ENCODE measurements at regions not wholly inside any gene's neighbourhood (a gene's known extent, or its start where the extent isn't known, plus 50 kb on each side); places are given as distances from the start of the nearest gene placed in this dataset.

GRCh38 chr7:11251436-11251835, 277.8 kb downstream of the PHF14 start:
- H3K4me2 ChIP-seq (ENCODE audit: low read depth, low read length) = no peak overlapping the region
- DNase-seq = no peak
- H3K36me3 ChIP-seq (replicated peaks; ENCODE audit: insufficient read depth, low read length) = no peaks in the 10 kb centered on the region
- H4K20me1 ChIP-seq (ENCODE audit: insufficient read depth, low read length) = no peaks in the 10 kb centered on the region
- H3K4me3 ChIP-seq (ENCODE audit: low read length) = no peak overlapping the region
- no peaks in the 10 kb centered on the region for H3K79me2 ChIP-seq (ENCODE audit: low read length)
- H3K9me3 ChIP-seq (replicated peaks; ENCODE audit: insufficient read depth, low read length) = no peaks in the 10 kb centered on the region
- no peaks in the 10 kb centered on the region for H3K27me3 ChIP-seq (replicated peaks; ENCODE audit: insufficient read depth, low read length)
- no peak overlapping the region for H3K27ac ChIP-seq (ENCODE audit: low read length)
- H3K9me2 ChIP-seq (replicated peaks; ENCODE audit: insufficient read depth, low read length) = no peaks in the 10 kb centered on the region
- H3F3A ChIP-seq (ENCODE audit: insufficient read depth, low read length) = no peaks in the 10 kb centered on the region
- no peak overlapping the region for H3K9ac ChIP-seq (ENCODE audit: low read length)
- H2AFZ ChIP-seq (ENCODE audit: low read length) = no peak overlapping the region
- TF ChIP-seq CTCF (IDR thresholded peaks at IDR 0.05; ENCODE audit: low read length) (no peak), EZH2 (optimal IDR thresholded peaks at IDR 0.05; ENCODE audit: low read depth, low read length) (no peak), EZH2phosphoT487 (IDR thresholded peaks at IDR 0.05; ENCODE audit: low read length) (no peak)
- no peaks in the 10 kb centered on the region for H3K4me1 ChIP-seq (ENCODE audit: low read length)

GRCh38 chr7:11252011-11252607, 278.4 kb downstream of the PHF14 start:
- Histone ChIP-seq H4K20me1 (ENCODE audit: insufficient read depth, low read length) (no peaks in the 10 kb centered on the region), H3K36me3 (replicated peaks; ENCODE audit: insufficient read depth, low read length) (no peaks in the 10 kb centered on the region), H3K4me3 (ENCODE audit: low read length) (no peak overlapping the region), H3K9ac (ENCODE audit: low read length) (no peak overlapping the region), H3F3A (ENCODE audit: insufficient read depth, low read length) (no peaks in the 10 kb centered on the region), H3K4me1 (ENCODE audit: low read length) (no peaks in the 10 kb centered on the region), H3K27ac (ENCODE audit: low read length) (no peak overlapping the region), H3K4me2 (ENCODE audit: low read depth, low read length) (no peak overlapping the region), H3K9me3 (replicated peaks; ENCODE audit: insufficient read depth, low read length) (no peaks in the 10 kb centered on the region), H3K27me3 (replicated peaks; ENCODE audit: insufficient read depth, low read length) (no peaks in the 10 kb centered on the region), H2AFZ (ENCODE audit: low read length) (no peak overlapping the region), H3K79me2 (ENCODE audit: low read length) (no peaks in the 10 kb centered on the region), H3K9me2 (replicated peaks; ENCODE audit: insufficient read depth, low read length) (no peaks in the 10 kb centered on the region)
- DNase-seq = no peak
- TF ChIP-seq EZH2 (optimal IDR thresholded peaks at IDR 0.05; ENCODE audit: low read depth, low read length) (no peak), EZH2phosphoT487 (IDR thresholded peaks at IDR 0.05; ENCODE audit: low read length) (no peak), CTCF (IDR thresholded peaks at IDR 0.05; ENCODE audit: low read length) (no peak)

DNA sequence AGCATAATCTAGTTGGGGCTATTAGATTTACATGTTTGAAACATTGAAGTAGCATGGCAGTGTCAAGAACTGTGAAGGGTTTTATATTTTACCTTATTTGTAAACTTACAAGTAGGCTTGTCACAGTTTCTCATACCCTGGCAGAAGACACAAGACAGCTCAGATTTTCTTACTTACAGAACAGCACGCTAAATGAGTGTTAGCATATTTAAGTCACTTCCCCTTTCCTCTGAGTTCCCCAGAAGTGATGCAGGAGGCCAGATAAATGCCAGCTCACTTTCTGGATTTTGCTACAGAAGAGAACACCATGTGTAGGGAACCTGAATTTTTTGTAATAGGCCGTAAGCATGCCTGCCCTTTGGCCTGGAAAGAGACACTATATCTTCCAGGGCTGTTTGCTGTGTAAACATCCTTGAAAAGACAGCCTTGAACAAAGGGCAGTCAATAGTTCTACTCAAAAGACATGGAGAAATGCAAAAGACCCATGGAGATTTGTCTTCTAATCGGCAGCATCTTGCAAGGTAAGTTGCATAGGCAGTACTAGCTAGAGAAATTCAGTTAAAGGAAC, 279.1 kb downstream of the PHF14 start:
- no peak for TF ChIP-seq EZH2 (optimal IDR thresholded peaks at IDR 0.05; ENCODE audit: low read depth, low read length)
- no peak for TF ChIP-seq CTCF (IDR thresholded peaks at IDR 0.05; ENCODE audit: low read length)
- TF ChIP-seq EZH2phosphoT487 (IDR thresholded peaks at IDR 0.05; ENCODE audit: low read length) = no peak
- no peak for DNase-seq
- no peak overlapping the region for H2AFZ ChIP-seq (ENCODE audit: low read length)
- no peak overlapping the region for H3K4me3 ChIP-seq (ENCODE audit: low read length)
- no peaks in the 10 kb centered on the region for H3K27me3 ChIP-seq (replicated peaks; ENCODE audit: insufficient read depth, low read length)
- H3K9me3 ChIP-seq (replicated peaks; ENCODE audit: insufficient read depth, low read length) = no peaks in the 10 kb centered on the region
- H4K20me1 ChIP-seq (ENCODE audit: insufficient read depth, low read length) = no peaks in the 10 kb centered on the region
- no peak overlapping the region for H3K9ac ChIP-seq (ENCODE audit: low read length)
- H3K4me1 ChIP-seq (ENCODE audit: low read length) = no peaks in the 10 kb centered on the region
- no peak overlapping the region for H3K4me2 ChIP-seq (ENCODE audit: low read depth, low read length)
- no peaks in the 10 kb centered on the region for H3K9me2 ChIP-seq (replicated peaks; ENCODE audit: insufficient read depth, low read length)
- no peaks in the 10 kb centered on the region for H3K36me3 ChIP-seq (replicated peaks; ENCODE audit: insufficient read depth, low read length)
- no peaks in the 10 kb centered on the region for H3F3A ChIP-seq (ENCODE audit: insufficient read depth, low read length)
- no peak overlapping the region for H3K27ac ChIP-seq (ENCODE audit: low read length)
- H3K79me2 ChIP-seq (ENCODE audit: low read length) = no peaks in the 10 kb centered on the region
